Right atrium auricular region (tissue), 2 donors: ENCODE measurements at regions not wholly inside any gene's neighbourhood (a gene's known extent, or its start where the extent isn't known, plus 50 kb on each side); places are given as distances from the start of the nearest gene placed in this dataset.
"Not testable (repeated sequence)": the region's sequence is repeated elsewhere in the genome, so short reads cannot be mapped to it uniquely, and the experiment has no call there.

Experiments
- DNase-seq: peaks from one replicate; pipeline ENCODE4 v3.0.0-alpha.2; 2019; ENCODE audit warnings: low spot score
- H3K27ac ChIP-seq, 2 donors: fragments of 200-600 bp; sonication (generic); 1 replicate in 1 of 2; 2 replicates in 1 of 2; pipeline ENCODE4 v1.5.1; 2016 to 2019
- H3K27me3 ChIP-seq, 2 donors: fragments of 200-600 bp; sonication (generic); one replicate each; pipeline versions ENCODE4 v1.5.1 to v1.6.0; 2017 to 2019
- H3K36me3 ChIP-seq: fragments of 200-600 bp; sonication (generic); one replicate; pipeline ENCODE4 v1.5.1; 2016
- H3K4me1 ChIP-seq, 2 donors: fragments of 200-600 bp; sonication (generic); one replicate each; pipeline versions ENCODE4 v1.5.1 to v1.6.0; 2017 to 2019
- H3K4me3 ChIP-seq, 2 donors: fragments of 200-600 bp; sonication (generic); 1 replicate in 1 of 2; 2 replicates in 1 of 2; pipeline ENCODE4 v1.5.1; 2017 to 2019; ENCODE audit warnings: mild to moderate bottlenecking in 1 of 2, moderate library complexity in 1 of 2
- H3K9me3 ChIP-seq, 2 donors: fragments of 200-600 bp; sonication (generic); one replicate each; pipeline ENCODE4 v1.5.1; 2019
- CTCF ChIP-seq, 2 donors: fragments of 200-600 bp; sonication (generic); IDR thresholded peaks; one replicate each; pipeline ENCODE4 v1.5.1; 2019; ENCODE audit warnings: antibody characterized with exemption in 2 of 2

GRCh38 chr14:51462182-51462581 lies 189.5 kb upstream of the FRMD6 start:
- no peak for TF ChIP-seq CTCF (IDR thresholded peaks at IDR 0.05)

GRCh38 chr14:51462706-51463105 lies 189.0 kb upstream of the FRMD6 start:
- H3K9me3 ChIP-seq: no peaks in the 10 kb centered on the region
- no peak overlapping the region for H3K27ac ChIP-seq
- TF ChIP-seq CTCF (IDR thresholded peaks at IDR 0.05): no peak
- no peaks in the 10 kb centered on the region for H3K4me1 ChIP-seq
- H3K36me3 ChIP-seq: no peaks in the 10 kb centered on the region
- DNase-seq: no peak
- H3K27me3 ChIP-seq: no peaks in the 10 kb centered on the region
- no peak overlapping the region for H3K4me3 ChIP-seq

More at GRCh38 chr14:51462182-51462581, 189.5 kb upstream of the FRMD6 start:
- DNase-seq: no peak
- Histone ChIP-seq H3K36me3 (no peaks in the 10 kb centered on the region), H3K27ac (no peak overlapping the region), H3K4me1 (no peaks in the 10 kb centered on the region), H3K4me3 (no peak overlapping the region), H3K9me3 (no peaks in the 10 kb centered on the region), H3K27me3 (no peaks in the 10 kb centered on the region)

GRCh38 chr14:51463461-51463860 lies 188.2 kb upstream of the FRMD6 start:
- Histone ChIP-seq H3K27ac (no peak overlapping the region), H3K36me3 (no peaks in the 10 kb centered on the region), H3K4me1 (no peaks in the 10 kb centered on the region), H3K27me3 (no peaks in the 10 kb centered on the region), H3K9me3 (no peaks in the 10 kb centered on the region), H3K4me3 (no peak overlapping the region)
- no peak for TF ChIP-seq CTCF (IDR thresholded peaks at IDR 0.05)
- DNase-seq: no peak

- DNase-seq: no peak
- TF ChIP-seq CTCF (IDR thresholded peaks at IDR 0.05): no peak
Observed at GRCh38 chr14:51464411-51464810, 187.3 kb upstream of the FRMD6 start.

GRCh38 chr14:51465486-51465885 lies 186.2 kb upstream of the FRMD6 start:
- H3K27me3 ChIP-seq: no peaks in the 10 kb centered on the region
- no peak for TF ChIP-seq CTCF (IDR thresholded peaks at IDR 0.05)
- no peaks in the 10 kb centered on the region for H3K4me1 ChIP-seq
- H3K9me3 ChIP-seq: no peaks in the 10 kb centered on the region
- H3K4me3 ChIP-seq: no peak overlapping the region
- H3K27ac ChIP-seq: no peak overlapping the region
- no peaks in the 10 kb centered on the region for H3K36me3 ChIP-seq
- no peak for DNase-seq

More at GRCh38 chr14:51464411-51464810, 187.3 kb upstream of the FRMD6 start:
- H3K4me1 ChIP-seq: no peaks in the 10 kb centered on the region
- no peak overlapping the region for H3K4me3 ChIP-seq
- no peaks in the 10 kb centered on the region for H3K27me3 ChIP-seq
- H3K27ac ChIP-seq: no peak overlapping the region
- H3K9me3 ChIP-seq: no peaks in the 10 kb centered on the region
- H3K36me3 ChIP-seq: no peaks in the 10 kb centered on the region

GRCh38 chr14:51467392-51467791 lies 184.3 kb upstream of the FRMD6 start:
- DNase-seq, H3K4me1 ChIP-seq, H3K27me3 ChIP-seq, H3K27ac ChIP-seq, H3K36me3 ChIP-seq, H3K9me3 ChIP-seq, H3K4me3 ChIP-seq: not testable (repeated sequence)
